ENCODE measurements at regions not wholly inside any gene's neighbourhood (a gene's known extent, or its start where the extent isn't known, plus 50 kb on each side); places are given as distances from the start of the nearest gene placed in this dataset.
"Not testable (repeated sequence)": the region's sequence is repeated elsewhere in the genome, so short reads cannot be mapped to it uniquely, and the experiment has no call there.

GRCh38 chr5:66353186-66353585 lies 209.1 kb downstream of the SREK1 start:
- no peak for DNase-seq

DNA sequence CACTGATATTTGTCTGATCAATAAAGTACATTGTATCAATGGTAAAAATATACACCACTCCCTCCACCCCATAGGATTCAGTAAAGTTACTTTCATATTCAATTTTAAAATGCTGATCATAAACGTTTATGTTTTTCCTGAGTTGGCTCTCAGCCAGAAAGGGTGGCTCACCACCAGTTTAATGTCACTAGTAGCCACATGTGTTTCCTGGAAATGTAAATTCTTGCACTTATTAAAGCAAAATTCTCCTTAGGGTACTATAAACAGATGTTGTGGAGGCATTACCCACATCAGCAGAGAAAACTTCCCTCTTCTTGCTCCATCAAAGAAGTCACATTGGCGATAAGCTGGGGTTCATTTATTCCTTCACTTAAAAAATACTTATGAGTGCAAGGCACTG lies 210.3 kb downstream of the SREK1 start:
- peak in 2 of 4 experiments; percentile 7 to 25 for DNase-seq

GRCh38 chr5:66356011-66356565 lies 212.0 kb downstream of the SREK1 start:
- no peak for DNase-seq

DNA sequence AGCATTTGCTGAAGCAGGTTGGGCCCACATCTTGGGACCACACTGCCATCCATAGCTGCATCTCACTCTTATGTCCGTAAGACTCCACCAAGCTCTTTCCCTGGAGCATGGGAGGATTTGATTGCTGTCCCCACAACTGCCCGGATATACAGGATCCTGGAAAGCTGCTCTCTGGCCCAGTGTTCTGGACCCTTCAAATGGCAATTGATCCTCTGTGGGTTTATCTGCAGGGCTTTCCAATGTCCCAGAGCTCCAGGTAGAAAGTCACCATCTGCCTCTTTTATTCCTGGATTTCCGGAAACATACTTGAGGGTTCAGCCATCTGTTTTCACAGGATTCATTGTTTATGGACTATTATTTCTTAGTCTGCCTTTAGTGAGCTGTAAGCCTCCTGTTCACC lies 214.6 kb downstream of the SREK1 start:
- DNase-seq = no peak

DNA sequence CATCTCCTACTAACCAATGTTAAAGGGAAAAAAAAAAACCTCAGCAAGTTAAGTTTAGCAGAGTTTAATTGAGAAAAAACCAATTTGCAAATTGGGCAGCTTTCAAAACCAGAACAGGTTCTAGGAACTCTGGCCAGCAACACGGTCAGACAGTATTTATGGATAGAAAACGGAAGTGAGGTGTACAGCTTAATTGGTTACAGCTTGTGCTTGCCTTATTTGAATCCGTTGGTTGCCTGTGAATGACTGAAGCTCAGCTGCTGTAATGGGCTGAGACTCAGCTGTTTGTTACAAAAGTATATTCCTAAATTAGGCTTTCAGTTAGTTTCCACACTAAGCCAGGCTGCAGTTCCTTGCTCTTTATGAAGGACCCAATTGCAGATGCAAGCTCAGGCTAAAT lies 217.0 kb downstream of the SREK1 start:
- DNase-seq = no peak

GRCh38 chr5:66362046-66362445 lies 217.9 kb downstream of the SREK1 start:
- no peak for DNase-seq

DNA sequence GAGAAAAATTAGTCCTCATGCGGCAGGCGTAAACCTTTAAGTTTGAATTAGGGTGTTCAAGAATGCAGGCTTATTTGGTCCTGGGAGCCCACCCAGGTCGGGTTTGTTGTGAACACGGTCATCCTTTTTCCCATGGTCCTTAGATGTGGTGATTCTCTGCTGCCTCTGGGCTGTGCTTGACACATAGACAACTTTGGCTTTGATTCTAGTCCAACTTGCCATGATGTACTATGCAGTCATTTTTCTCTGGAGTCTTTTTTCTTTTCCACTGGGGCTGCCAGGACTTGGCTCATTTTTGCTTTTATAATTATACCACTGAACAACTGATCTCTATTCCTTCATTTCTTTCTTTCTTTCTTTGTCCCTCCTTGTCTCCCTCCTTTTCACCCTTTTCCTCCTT lies 218.6 kb downstream of the SREK1 start:
- DNase-seq = no peak

- DNase-seq = no peak
Observed at GRCh38 chr5:66363097-66363496, 219.0 kb downstream of the SREK1 start.

- DNase-seq = no peak
Observed at GRCh38 chr5:66364186-66364585, 220.1 kb downstream of the SREK1 start.

GRCh38 chr5:66365981-66366380 lies 221.9 kb downstream of the SREK1 start:
- DNase-seq = no peak

DNA sequence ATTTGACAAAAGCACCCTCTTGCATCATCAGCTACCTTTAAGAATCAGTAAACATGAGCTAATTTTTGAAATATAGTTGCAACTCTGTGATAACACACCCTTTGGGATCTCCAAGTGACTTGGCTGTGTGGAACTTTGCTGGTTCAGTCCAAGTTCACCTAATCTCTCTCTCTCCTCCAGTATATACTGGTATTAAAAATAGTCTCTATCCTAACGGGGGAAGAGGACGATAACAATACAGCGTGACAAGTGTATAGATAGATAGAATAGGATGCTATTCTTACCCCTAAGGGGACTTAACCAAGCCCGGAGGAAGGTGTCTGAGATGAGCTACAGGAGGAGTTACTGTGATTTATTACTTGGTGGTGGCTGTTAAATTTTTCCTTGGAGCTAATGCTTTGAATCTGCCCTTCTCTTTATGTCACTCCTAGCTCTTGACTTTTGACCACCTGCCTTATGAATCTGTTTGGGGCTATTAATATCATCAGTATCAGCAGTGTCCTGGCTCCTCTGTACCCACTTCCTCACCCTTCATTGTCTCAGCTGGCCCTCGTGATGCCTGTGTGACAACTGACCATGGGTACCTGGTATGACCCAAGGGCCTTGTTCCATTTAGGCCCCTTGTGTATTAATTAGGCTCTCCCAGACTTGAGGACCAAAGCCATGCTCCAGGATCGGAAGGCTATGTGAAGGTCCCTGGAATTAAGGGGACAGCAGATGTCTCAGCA lies 223.9 kb downstream of the SREK1 start:
- DNase-seq = no peak

GRCh38 chr5:66368811-66369210 lies 224.7 kb downstream of the SREK1 start:
- DNase-seq = no peak

DNA sequence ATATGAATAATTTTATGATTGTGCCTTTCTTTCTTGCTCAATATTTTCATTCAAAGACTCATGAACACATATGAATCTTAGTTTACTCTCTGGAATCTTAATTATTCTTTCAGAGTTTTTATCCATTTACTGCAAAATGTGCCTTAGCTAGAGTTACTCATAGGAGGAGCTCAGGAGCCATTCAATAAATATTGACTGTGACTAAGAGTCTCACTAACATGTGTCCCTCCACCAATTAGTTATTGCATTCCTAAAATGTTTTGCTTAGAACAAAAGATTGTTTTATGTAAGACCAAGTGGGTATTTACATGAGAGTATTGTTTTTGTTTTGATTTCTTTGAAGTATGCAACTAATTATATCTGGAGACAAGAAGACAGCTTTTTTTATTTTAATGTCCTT lies 218.4 kb upstream of the MAST4 start:
- DNase-seq = no peak

DNA sequence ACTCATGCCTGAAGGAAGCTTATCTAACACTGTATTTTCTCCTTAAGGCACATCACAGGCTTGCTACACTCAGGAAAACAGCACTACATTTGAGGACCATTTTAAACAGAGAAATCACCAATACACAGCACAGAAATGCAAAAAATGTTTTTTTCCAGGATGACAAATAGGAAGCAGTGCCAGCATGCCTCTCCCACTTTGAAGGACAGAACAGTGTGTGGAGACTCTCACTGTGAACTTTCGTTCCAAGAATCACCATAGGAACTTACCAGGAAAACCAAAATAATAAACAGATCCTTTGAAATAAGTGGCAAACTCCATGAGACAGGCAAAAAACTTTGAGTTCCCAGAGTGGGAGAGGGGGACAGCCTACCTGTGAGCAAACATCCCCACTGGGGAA lies 217.8 kb upstream of the MAST4 start:
- no peak for DNase-seq

- DNase-seq = no peak
Observed at GRCh38 chr5:66382152-66382551, 214.0 kb upstream of the MAST4 start.

DNA sequence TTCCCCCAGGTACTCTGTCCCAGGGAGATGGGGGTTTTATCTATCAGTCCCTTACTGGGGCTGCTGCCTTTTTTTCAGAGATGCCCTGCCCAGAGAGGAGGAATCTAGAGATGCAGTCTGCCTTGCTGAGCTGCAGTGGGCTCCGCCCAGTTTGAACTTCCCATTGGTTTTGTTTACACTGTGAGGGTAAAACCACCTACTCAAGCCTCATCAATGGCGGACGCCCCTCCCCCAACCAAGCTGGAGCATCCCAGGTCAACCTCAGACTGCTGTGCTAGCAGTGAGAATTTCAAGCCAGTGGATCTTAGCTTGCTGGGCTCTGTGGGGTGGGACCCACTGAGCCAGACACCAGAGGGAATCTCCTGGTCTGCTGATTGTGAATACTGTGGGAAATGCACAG lies 191.0 kb upstream of the MAST4 start:
- DNase-seq = not testable (repeated sequence)

DNA sequence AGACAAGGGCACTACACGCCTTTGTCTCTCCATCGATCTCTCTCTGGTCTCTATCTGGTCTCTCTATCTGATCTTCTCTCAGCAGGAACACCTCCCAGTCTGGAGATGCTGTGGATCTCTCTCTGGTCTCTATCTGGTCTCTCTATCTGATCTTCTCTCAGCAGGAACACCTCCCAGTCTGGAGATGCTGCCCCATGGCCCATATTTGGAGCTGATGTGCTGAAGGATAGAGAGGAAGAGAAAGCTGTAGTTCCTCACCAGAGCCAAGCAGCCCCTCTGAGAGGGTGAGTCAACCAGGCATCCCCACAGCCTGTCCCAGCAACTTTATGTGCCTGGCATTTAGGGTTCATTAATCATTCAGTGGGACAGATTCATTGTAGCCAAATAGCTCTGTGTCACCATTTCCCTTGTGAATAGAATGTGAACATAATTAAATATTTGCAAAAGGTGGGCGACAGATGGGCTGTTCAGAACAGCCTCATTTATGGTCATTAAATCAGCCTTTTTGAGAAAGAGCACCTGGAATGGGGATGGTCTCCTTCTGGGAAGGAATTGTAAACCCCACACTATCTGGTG lies 189.3 kb upstream of the MAST4 start:
- DNase-seq = no peak

GRCh38 chr5:66407765-66408164 lies 188.4 kb upstream of the MAST4 start:
- DNase-seq = no peak

DNA sequence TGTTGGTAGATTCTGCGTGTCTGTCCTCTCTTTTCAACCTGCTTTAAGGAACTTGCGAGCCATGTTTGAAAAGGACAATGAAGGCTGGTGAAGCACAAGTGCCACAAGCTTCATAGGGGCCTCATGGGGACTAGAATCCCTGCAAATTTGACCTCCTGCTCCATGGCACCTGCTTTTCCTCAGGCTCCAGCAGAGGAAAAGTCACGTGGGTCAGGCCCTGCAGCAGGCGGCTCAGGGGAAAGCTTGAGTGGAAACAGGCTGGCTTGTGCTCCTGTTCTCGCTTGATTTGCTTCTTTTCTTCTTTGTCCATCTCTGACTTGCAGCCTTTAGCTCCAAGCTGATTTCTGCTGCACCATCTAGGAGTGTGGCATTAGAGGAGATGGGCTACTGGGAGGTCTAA lies 187.6 kb upstream of the MAST4 start:
- no peak for DNase-seq

- DNase-seq = no peak
Observed at GRCh38 chr5:66410122-66410521, 186.1 kb upstream of the MAST4 start.

DNA sequence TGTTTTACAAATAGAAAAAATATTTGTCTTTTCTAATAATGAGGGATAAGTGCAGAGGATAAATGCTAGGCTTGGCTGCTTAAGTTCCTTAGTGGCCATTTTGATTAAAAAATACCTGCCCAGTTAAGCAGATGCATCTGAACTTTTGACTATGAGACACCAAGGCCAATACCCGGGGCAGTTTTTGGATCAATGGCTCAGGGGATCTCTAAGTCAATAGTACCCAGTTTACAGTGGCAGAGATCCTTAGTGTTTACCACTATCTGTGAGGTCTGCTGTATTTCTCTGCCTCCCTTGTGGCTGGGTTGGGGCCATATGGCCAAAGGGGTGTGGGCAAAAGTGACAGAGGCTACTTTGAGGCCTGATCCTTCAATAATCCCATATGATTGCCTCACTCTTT lies 184.5 kb upstream of the MAST4 start:
- no peak for DNase-seq

- DNase-seq = no peak
Observed at GRCh38 chr5:66413931-66414330, 182.3 kb upstream of the MAST4 start.

GRCh38 chr5:66415208-66415607 lies 181.0 kb upstream of the MAST4 start:
- peak in 2 of 4 experiments; percentile 17 to 43 for DNase-seq

- DNase-seq = no peak
Observed at GRCh38 chr5:66416698-66417097, 179.5 kb upstream of the MAST4 start.

GRCh38 chr5:66417781-66418180 lies 178.4 kb upstream of the MAST4 start:
- DNase-seq = no peak
